H1 (cell line): ENCODE measurements at regions not wholly inside any gene's neighbourhood (a gene's known extent, or its start where the extent isn't known, plus 50 kb on each side); places are given as distances from the start of the nearest gene placed in this dataset.

Experiments used
- CTCF ChIA-PET: fragments of 300-600 bp; sonication (Branson Sonifier 250); formaldehyde crosslinking; loops from one replicate; lab custom pipeline; 2021; ENCODE audit not compliant: partially characterized antibody; lab: Charles Lee
- POLR2A ChIA-PET: fragments of 300-600 bp; sonication (Branson Sonifier 250); formaldehyde crosslinking; loops from one replicate; lab custom pipeline; 2021; ENCODE audit warnings: inconsistent platforms; ENCODE audit not compliant: partially characterized antibody; lab: Charles Lee
- DNase-seq, 2 experiments: peaks; one replicate each; pipeline versions ENCODE4 v3.0.0 to v3.0.0-alpha.2; 2010 to 2022; ENCODE audit warnings: low spot score in 2 of 2, low read depth in 1 of 2, mixed read lengths in 1 of 2
- FAIRE-seq: peaks from 2 replicates; lab custom pipeline; 2011; peaks lifted over from hg19 to GRCh38; lab: Jason Lieb, UNC
- H2AFZ ChIP-seq: 2 replicates; pipeline ENCODE4 v1.8.1; 2012; ENCODE audit warnings: low read length, inconsistent platforms
- H2AK5ac ChIP-seq: 2 replicates; pipeline ENCODE4 v1.6.1; 2013; ENCODE audit warnings: low read depth, low read length
- H2BK120ac ChIP-seq: replicated peaks from 2 replicates; pipeline ENCODE3; 2013; ENCODE audit warnings: low read depth, low read length, inconsistent platforms
- H2BK12ac ChIP-seq: 2 replicates; pipeline ENCODE4 v1.6.1; 2013; ENCODE audit warnings: low read depth, low read length
- H2BK15ac ChIP-seq: 2 replicates; pipeline ENCODE4 v1.6.1; 2013; ENCODE audit warnings: low read length
- H2BK20ac ChIP-seq: 2 replicates; pipeline ENCODE4 v1.6.1; 2013; ENCODE audit warnings: low read length
- H2BK5ac ChIP-seq: 2 replicates; pipeline ENCODE4 v1.6.1; 2013; ENCODE audit warnings: low read depth, low read length
- H3K14ac ChIP-seq: 2 replicates; pipeline ENCODE4 v1.6.1; 2013; ENCODE audit warnings: inconsistent platforms; ENCODE audit not compliant: insufficient read length
- H3K18ac ChIP-seq: 2 replicates; pipeline ENCODE4 v1.6.1; 2013; ENCODE audit warnings: low read length; ENCODE audit errors: extremely low read depth
- H3K23ac ChIP-seq: 2 replicates; pipeline ENCODE4 v1.6.1; 2013; ENCODE audit warnings: inconsistent platforms; ENCODE audit not compliant: insufficient read length
- H3K23me2 ChIP-seq: 2 replicates; pipeline ENCODE4 v1.6.1; 2013; ENCODE audit warnings: low read depth, low read length
- H3K27ac ChIP-seq: 2 replicates; pipeline ENCODE4 v1.6.1; 2011; ENCODE audit warnings: low read depth, low read length, inconsistent platforms
- H3K27me3 ChIP-seq, 4 experiments: replicated peaks in 1 of 4; 1 replicate in 1 of 4; 2 replicates in 3 of 4; pipeline versions ENCODE4 v1.6.1 to v1.8.1; 2011 to 2013; ENCODE audit warnings: low read length in 3 of 4, mild to moderate bottlenecking in 3 of 4, inconsistent platforms in 2 of 4, mixed read lengths in 2 of 4, moderate library complexity in 1 of 4; ENCODE audit not compliant: control insufficient read depth in 3 of 4, insufficient read depth in 3 of 4; ENCODE audit errors: extremely low read depth in 1 of 4
- H3K36me3 ChIP-seq, 4 experiments: 2 replicates each; pipeline versions ENCODE4 v1.6.1 to v1.8.1; 2011 to 2013; ENCODE audit warnings: mild to moderate bottlenecking in 4 of 4, low read length in 3 of 4, moderate library complexity in 2 of 4, control low read depth in 1 of 4, inconsistent platforms in 1 of 4; ENCODE audit not compliant: insufficient read depth in 4 of 4, control insufficient read depth in 2 of 4
- H3K4ac ChIP-seq: replicated peaks from 2 replicates; pipeline ENCODE3; 2013; ENCODE audit warnings: low read length, low read depth, mixed read lengths, inconsistent platforms; ENCODE audit not compliant: insufficient read length
- H3K4me1 ChIP-seq, 4 experiments: replicated peaks in 1 of 4; 1 replicate in 1 of 4; 2 replicates in 3 of 4; pipeline versions ENCODE4 v1.6.1 to v1.8.1; 2011 to 2013; ENCODE audit warnings: low read length in 3 of 4, inconsistent platforms in 2 of 4, mixed read lengths in 1 of 4; ENCODE audit not compliant: insufficient read depth in 4 of 4, control insufficient read depth in 3 of 4
- H3K4me2 ChIP-seq, 2 experiments: 2 replicates each; pipeline versions ENCODE4 v1.6.1 to v1.8.1; 2011 to 2013; ENCODE audit warnings: low read depth in 2 of 2, low read length in 2 of 2, control low read depth in 1 of 2, inconsistent platforms in 1 of 2, mild to moderate bottlenecking in 1 of 2; ENCODE audit not compliant: insufficient read depth in 1 of 2
- H3K4me3 ChIP-seq, 4 experiments: fragments of 200-600, 300-600 bp in 1 of 4; sonication (generic), shearing (Covaris generic), sonication (Bioruptor Twin) in 1 of 4; 2 replicates each; pipeline versions ENCODE4 v1.5.1 to v1.8.1; 2011 to 2016; ENCODE audit warnings: low read length in 4 of 4, low read depth in 3 of 4, control low read depth in 2 of 4, inconsistent platforms in 2 of 4, mild to moderate bottlenecking in 2 of 4, mixed read lengths in 1 of 4, moderate library complexity in 1 of 4; ENCODE audit not compliant: insufficient read depth in 2 of 4; ENCODE audit errors: extremely low read depth in 1 of 4
- H3K56ac ChIP-seq: replicated peaks from 2 replicates; pipeline ENCODE3; 2013; ENCODE audit warnings: low read depth, mild to moderate bottlenecking, mixed read lengths, low read length, inconsistent platforms; ENCODE audit not compliant: insufficient read length
- H3K79me1 ChIP-seq: 2 replicates; pipeline ENCODE4 v1.6.1; 2013; ENCODE audit warnings: low read depth, low read length, control low read depth
- H3K79me2 ChIP-seq, 2 experiments: 2 replicates each; pipeline versions ENCODE4 v1.6.1 to v1.8.1; 2012 to 2013; ENCODE audit warnings: low read length in 2 of 2, mild to moderate bottlenecking in 2 of 2, inconsistent platforms in 1 of 2; ENCODE audit not compliant: insufficient read depth in 2 of 2, control insufficient read depth in 1 of 2
- H3K9ac ChIP-seq, 4 experiments: replicated peaks in 1 of 4; 1 replicate in 1 of 4; 2 replicates in 3 of 4; pipeline versions ENCODE4 v1.6.1 to v1.8.1; 2011 to 2013; ENCODE audit warnings: low read depth in 3 of 4, low read length in 3 of 4, control low read depth in 2 of 4, mild to moderate bottlenecking in 2 of 4, moderate library complexity in 2 of 4, inconsistent platforms in 1 of 4; ENCODE audit errors: extremely low read depth in 1 of 4
- H3K9me3 ChIP-seq, 2 experiments: 2 replicates each; pipeline versions ENCODE4 v1.6.1 to v1.8.1; 2012 to 2013; ENCODE audit warnings: mild to moderate bottlenecking in 2 of 2, moderate library complexity in 2 of 2, control low read depth in 1 of 2, inconsistent platforms in 1 of 2, low read depth in 1 of 2, low read length in 1 of 2, mixed read lengths in 1 of 2; ENCODE audit not compliant: insufficient read depth in 2 of 2
- H4K20me1 ChIP-seq, 2 experiments: replicated peaks in 1 of 2; 2 replicates each; pipeline versions ENCODE3 to v1.8.1; 2011 to 2013; ENCODE audit warnings: inconsistent platforms in 2 of 2, low read length in 2 of 2, mild to moderate bottlenecking in 1 of 2; ENCODE audit not compliant: insufficient read depth in 2 of 2, control insufficient read depth in 1 of 2
- H4K5ac ChIP-seq: 2 replicates; pipeline ENCODE4 v1.6.1; 2013; ENCODE audit warnings: low read length, low read depth, mixed read lengths, inconsistent platforms; ENCODE audit not compliant: insufficient read length
- H4K8ac ChIP-seq: 2 replicates; pipeline ENCODE4 v1.8.0; 2013; ENCODE audit warnings: mild to moderate bottlenecking, moderate library complexity, low read length, inconsistent platforms; ENCODE audit not compliant: insufficient read depth; ENCODE audit errors: extremely low read depth
- H4K91ac ChIP-seq: replicated peaks from 2 replicates; pipeline ENCODE3; 2013; ENCODE audit warnings: low read length, mixed read lengths, inconsistent platforms; ENCODE audit not compliant: insufficient read length
- BRCA1 ChIP-seq: IDR thresholded peaks from 2 replicates; pipeline ENCODE4 v1.6.1; 2012; ENCODE audit warnings: low read depth, low read length, improper control_type of control experiment
- CEBPB ChIP-seq: IDR thresholded peaks from 2 replicates; pipeline ENCODE4 v1.6.1; 2012; ENCODE audit warnings: low read depth, low read length
- EGR1 ChIP-seq: IDR thresholded peaks from 2 replicates; pipeline ENCODE4 v1.6.1; 2011; ENCODE audit warnings: low read depth, low read length, borderline replicate concordance
- FOSL1 ChIP-seq: IDR thresholded peaks from 2 replicates; pipeline ENCODE4 v1.6.1; 2011; ENCODE audit warnings: mild to moderate bottlenecking, low read depth, low read length, moderate library complexity; ENCODE audit not compliant: insufficient read depth
- JUN ChIP-seq: IDR thresholded peaks from 2 replicates; pipeline ENCODE4 v1.6.1; 2011; ENCODE audit warnings: low read depth, mild to moderate bottlenecking, improper control_type of control experiment, low read length
- JUND ChIP-seq: IDR thresholded peaks from 2 replicates; pipeline ENCODE4 v1.6.1; 2011; ENCODE audit warnings: mild to moderate bottlenecking, improper control_type of control experiment, low read length
- NRF1 ChIP-seq: IDR thresholded peaks from 2 replicates; pipeline ENCODE4 v1.6.1; 2011; ENCODE audit warnings: mild to moderate bottlenecking, low read depth, low read length, improper control_type of control experiment
- POU5F1 ChIP-seq: IDR thresholded peaks from 2 replicates; pipeline ENCODE4 v1.6.1; 2011; ENCODE audit warnings: low read depth, mild to moderate bottlenecking, low read length, moderate library complexity
- RAD21 ChIP-seq, 2 experiments: IDR thresholded peaks in 1 of 2; conservative IDR thresholded peaks in 1 of 2; 2 replicates each; pipeline ENCODE4 v1.6.1; 2011; ENCODE audit warnings: low read depth in 2 of 2, low read length in 2 of 2, improper control_type of control experiment in 1 of 2, inconsistent platforms in 1 of 2, mild to moderate bottlenecking in 1 of 2, moderate library complexity in 1 of 2
- RFX5 ChIP-seq: IDR thresholded peaks from 2 replicates; pipeline ENCODE4 v1.6.1; 2011; ENCODE audit warnings: low read depth, low read length, improper control_type of control experiment, borderline replicate concordance
- RXRA ChIP-seq: IDR thresholded peaks from 2 replicates; pipeline ENCODE4 v1.6.1; 2011; ENCODE audit warnings: low read depth, mild to moderate bottlenecking, low read length, moderate library complexity; ENCODE audit not compliant: insufficient read depth
- SIRT6 ChIP-seq: IDR thresholded peaks from one replicate; pipeline ENCODE4 v1.7.1; 2012; ENCODE audit warnings: low read length, inconsistent platforms
- YY1 ChIP-seq: IDR thresholded peaks from 2 replicates; pipeline ENCODE4 v1.6.1; 2011; ENCODE audit warnings: low read depth, mild to moderate bottlenecking, low read length
- ZNF274 ChIP-seq: IDR thresholded peaks from 2 replicates; pipeline ENCODE4 v1.7.0; 2012; ENCODE audit warnings: low read length, borderline replicate concordance; ENCODE audit errors: extremely low read depth

- Histone ChIP-seq H3K36me3 (no peaks in the 10 kb centered on the region), H2BK20ac (peak overlapping the region; percentile 99; the same call in 1 of the 2 replicates), H4K20me1 (no peaks in the 10 kb centered on the region), H3K4me3 (no peak overlapping the region), H4K8ac (no peak overlapping the region), H3K9ac (no peak overlapping the region), H4K5ac (no peak overlapping the region), H2BK12ac (no peak overlapping the region), H2AFZ (no peak overlapping the region), H3K4me2 (no peak overlapping the region; a peak in 1 of 4 replicates), H3K27ac (no peak overlapping the region), H2BK15ac (no peak overlapping the region), H3K79me1 (no peaks in the 10 kb centered on the region), H2BK120ac (no peak overlapping the region), H3K4ac (no peak overlapping the region), H3K56ac (no peak overlapping the region), H4K91ac (no peak overlapping the region), H3K79me2 (no peaks in the 10 kb centered on the region), H3K9me3 (0 out of 4 replicates have a peak, but pooled peaks cover 0 to 4% of the 10 kb centered on the region in 2 experiments), H3K4me1 (peaks cover 4 to 7% (median 5%) of the 10 kb centered on the region in 4 experiments; a peak in 5 of 7 replicates), H3K14ac (no peak overlapping the region), H3K18ac (0 out of 2 replicates have a peak overlapping the region, but pooled peaks have one; percentile 95), H2AK5ac (no peak overlapping the region), H3K27me3 (no peaks in the 10 kb centered on the region; a peak in 1 of 7 replicates), H3K23ac (no peak overlapping the region), H3K23me2 (peaks cover 3% of the 10 kb centered on the region; the same call in 1 of the 2 replicates), H2BK5ac (peak overlapping the region; percentile 94; the same call in 1 of the 2 replicates)
- ChIA-PET POLR2A (no interaction called here), CTCF (interaction anchor here (1.1 to 1.7 kb wide), 4 partner anchors 97 to 297 kb away, joined by 3 to 7 read pairs (median 4); no protein-coding TSS in a partner anchor)
- TF ChIP-seq JUND = no peak
- no peak for TF ChIP-seq ZNF274
- TF ChIP-seq CEBPB = no peak
- TF ChIP-seq YY1 = no peak
- no peak for TF ChIP-seq SIRT6
- no peak for TF ChIP-seq BRCA1
- TF ChIP-seq RAD21 (IDR thresholded peaks at IDR 0.05 in 1 of 2, conservative IDR thresholded peaks at IDR 0.05 in 1 of 2; ENCODE audit: low read depth in 2 of 2, low read length in 2 of 2) = no peak
- no peak for TF ChIP-seq NRF1
- no peak for TF ChIP-seq POU5F1
- TF ChIP-seq EGR1 = no peak
- no peak for TF ChIP-seq FOSL1
- no peak for TF ChIP-seq RXRA
- TF ChIP-seq RFX5 = no peak
- no peak for TF ChIP-seq JUN
- no peak for FAIRE-seq
- no peak for DNase-seq
Measured at GRCh38 chr6:44772838-44773237, 385.3 kb downstream of the CDC5L start.
